Medulla oblongata (tissue), 1 donor: ENCODE measurements at regions not wholly inside any gene's neighbourhood (a gene's known extent, or its start where the extent isn't known, plus 50 kb on each side); places are given as distances from the start of the nearest gene placed in this dataset.
"Not testable (repeated sequence)": the region's sequence is repeated elsewhere in the genome, so short reads cannot be mapped to it uniquely, and the experiment has no call there.

Source experiments
- DNase-seq: peaks from one replicate; pipeline ENCODE4 v3.0.0-alpha.2; 2015; ENCODE audit errors: extremely low spot score

GRCh38 chr16:51543971-51544370 lies 392.9 kb upstream of the SALL1 start:
- DNase-seq = no peak

GRCh38 chr16:51542981-51543815 lies 392.1 kb upstream of the SALL1 start:
- DNase-seq = no peak

GRCh38 chr16:51540259-51540658 lies 389.2 kb upstream of the SALL1 start:
- no peak for DNase-seq

GRCh38 chr16:51538707-51539498 lies 387.8 kb upstream of the SALL1 start:
- DNase-seq = no peak

- no peak for DNase-seq
Observed at GRCh38 chr16:51535591-51535990, 384.5 kb upstream of the SALL1 start.

- no peak for DNase-seq
Observed at GRCh38 chr16:51532551-51532950, 381.5 kb upstream of the SALL1 start.

- no peak for DNase-seq
Observed at GRCh38 chr16:51531271-51531670, 380.2 kb upstream of the SALL1 start.

- no peak for DNase-seq
Observed at GRCh38 chr16:51527349-51527748, 376.3 kb upstream of the SALL1 start.

GRCh38 chr16:51526621-51527020 lies 375.6 kb upstream of the SALL1 start:
- no peak for DNase-seq

- DNase-seq = peak; percentile 64
Observed at GRCh38 chr16:51524555-51525373, 373.7 kb upstream of the SALL1 start.

GRCh38 chr16:51524070-51524469 lies 373.0 kb upstream of the SALL1 start:
- DNase-seq = no peak

- no peak for DNase-seq
Observed at GRCh38 chr16:51523400-51523799, 372.3 kb upstream of the SALL1 start.

GRCh38 chr16:51522902-51523301 lies 371.8 kb upstream of the SALL1 start:
- DNase-seq = no peak

- not testable (repeated sequence) for DNase-seq
Observed at GRCh38 chr16:51516960-51517359, 365.9 kb upstream of the SALL1 start.

GRCh38 chr16:51510416-51510815 lies 359.3 kb upstream of the SALL1 start:
- peak; percentile 25 for DNase-seq

GRCh38 chr16:51509336-51509735 lies 358.3 kb upstream of the SALL1 start:
- DNase-seq = no peak

- DNase-seq = no peak
Observed at GRCh38 chr16:51508490-51509212, 357.6 kb upstream of the SALL1 start.

GRCh38 chr16:51507286-51507685 lies 356.2 kb upstream of the SALL1 start:
- no peak for DNase-seq

- DNase-seq = no peak
Observed at GRCh38 chr16:51500306-51500705, 349.2 kb upstream of the SALL1 start.

- no peak for DNase-seq
Observed at GRCh38 chr16:51497541-51498211, 346.6 kb upstream of the SALL1 start.

- no peak for DNase-seq
Observed at GRCh38 chr16:51490866-51491265, 339.8 kb upstream of the SALL1 start.
